ENCODE measurements at regions not wholly inside any gene's neighbourhood (a gene's known extent, or its start where the extent isn't known, plus 50 kb on each side); places are given as distances from the start of the nearest gene placed in this dataset.

GRCh38 chr10:7042419-7043054, 368.3 kb downstream of the SFMBT2 start:
- TF ChIP-seq CTCF (IDR thresholded peaks at IDR 0.05; ENCODE audit: low read depth, low read length) (no peak), MAX (IDR thresholded peaks at IDR 0.05; ENCODE audit: low read depth, low read length) (no peak), POLR2A (IDR thresholded peaks at IDR 0.05; ENCODE audit: extremely low read depth, insufficient read length) (no peak), MYC (IDR thresholded peaks at IDR 0.05; ENCODE audit: low read depth, low read length) (no peak)

Measured in NB4 (cell line).